RWPE1 (cell line): ENCODE measurements at regions not wholly inside any gene's neighbourhood (a gene's known extent, or its start where the extent isn't known, plus 50 kb on each side); places are given as distances from the start of the nearest gene placed in this dataset.

Experiments used
- CTCF ChIA-PET: fragments of 350-600 bp; sonication (Branson Sonifier 250); formaldehyde crosslinking; extraction: SDS; loops from one replicate; lab custom pipeline; 2021; lab: Yijun Ruan, JAX
- POLR2A ChIA-PET: fragments of 400-600 bp; formaldehyde crosslinking; extraction: SDS; loops from one replicate; lab custom pipeline; 2020; ENCODE audit warnings: antibody characterized with exemption; ENCODE audit not compliant: low non-redundant PET; lab: Yijun Ruan, JAX
- DNase-seq: peaks from one replicate; pipeline ENCODE4 v3.0.0; 2012; ENCODE audit warnings: low spot score
- H3K27ac ChIP-seq: fragments of 450-650 bp; 2 replicates; pipeline ENCODE4 v1.5.1; 2017
- TF ChIP-seq, protein P1 (sequence below): fragments of 450-650 bp; conservative IDR thresholded peaks from 2 replicates; pipeline ENCODE4 v1.5.1; 2017; ENCODE audit warnings: low read depth, mild to moderate bottlenecking

DNA sequence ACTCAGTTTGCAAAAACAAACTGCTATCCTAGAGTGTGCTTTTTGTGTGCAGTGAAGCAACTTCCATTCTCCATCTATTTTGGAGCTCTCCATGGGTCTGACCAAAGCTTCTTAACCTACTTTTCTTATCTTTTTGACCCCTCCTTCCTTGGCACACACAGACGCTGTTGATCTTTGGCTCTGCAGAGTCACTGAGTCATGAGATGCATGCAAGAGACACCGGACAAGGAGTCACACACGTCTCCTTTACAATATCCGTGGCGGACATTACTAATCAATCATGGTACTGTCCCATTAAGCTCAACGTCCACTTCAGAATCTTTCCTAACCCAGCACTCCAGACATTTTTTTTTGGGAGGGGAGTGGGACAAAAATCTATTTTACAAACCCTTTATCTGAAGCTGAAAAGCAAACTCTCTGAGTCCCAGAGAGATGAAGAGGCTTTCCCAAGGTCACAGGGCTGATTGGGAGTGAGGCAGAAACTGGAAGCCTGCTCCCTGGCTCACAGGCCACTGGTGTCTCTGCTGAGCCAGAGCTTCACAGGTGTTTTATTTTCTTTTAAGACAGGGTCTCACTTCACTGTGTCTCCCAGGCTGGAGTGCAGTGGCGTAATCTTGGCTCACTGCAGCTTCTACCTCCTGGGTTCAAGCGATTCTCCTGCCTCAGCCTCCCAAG, 165.8 kb upstream of the SYT13 start:
- ChIA-PET POLR2A (no interaction called here), CTCF (interaction anchor here (0.7 to 1.1 kb wide), 2 partner anchors 81 to 170 kb away, joined by 3 to 4 read pairs; no protein-coding TSS in a partner anchor)
- no peak for DNase-seq
- no peak overlapping the region for H3K27ac ChIP-seq
- TF ChIP-seq, protein P1, sequence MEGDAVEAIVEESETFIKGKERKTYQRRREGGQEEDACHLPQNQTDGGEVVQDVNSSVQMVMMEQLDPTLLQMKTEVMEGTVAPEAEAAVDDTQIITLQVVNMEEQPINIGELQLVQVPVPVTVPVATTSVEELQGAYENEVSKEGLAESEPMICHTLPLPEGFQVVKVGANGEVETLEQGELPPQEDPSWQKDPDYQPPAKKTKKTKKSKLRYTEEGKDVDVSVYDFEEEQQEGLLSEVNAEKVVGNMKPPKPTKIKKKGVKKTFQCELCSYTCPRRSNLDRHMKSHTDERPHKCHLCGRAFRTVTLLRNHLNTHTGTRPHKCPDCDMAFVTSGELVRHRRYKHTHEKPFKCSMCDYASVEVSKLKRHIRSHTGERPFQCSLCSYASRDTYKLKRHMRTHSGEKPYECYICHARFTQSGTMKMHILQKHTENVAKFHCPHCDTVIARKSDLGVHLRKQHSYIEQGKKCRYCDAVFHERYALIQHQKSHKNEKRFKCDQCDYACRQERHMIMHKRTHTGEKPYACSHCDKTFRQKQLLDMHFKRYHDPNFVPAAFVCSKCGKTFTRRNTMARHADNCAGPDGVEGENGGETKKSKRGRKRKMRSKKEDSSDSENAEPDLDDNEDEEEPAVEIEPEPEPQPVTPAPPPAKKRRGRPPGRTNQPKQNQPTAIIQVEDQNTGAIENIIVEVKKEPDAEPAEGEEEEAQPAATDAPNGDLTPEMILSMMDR, result no peak

DNA sequence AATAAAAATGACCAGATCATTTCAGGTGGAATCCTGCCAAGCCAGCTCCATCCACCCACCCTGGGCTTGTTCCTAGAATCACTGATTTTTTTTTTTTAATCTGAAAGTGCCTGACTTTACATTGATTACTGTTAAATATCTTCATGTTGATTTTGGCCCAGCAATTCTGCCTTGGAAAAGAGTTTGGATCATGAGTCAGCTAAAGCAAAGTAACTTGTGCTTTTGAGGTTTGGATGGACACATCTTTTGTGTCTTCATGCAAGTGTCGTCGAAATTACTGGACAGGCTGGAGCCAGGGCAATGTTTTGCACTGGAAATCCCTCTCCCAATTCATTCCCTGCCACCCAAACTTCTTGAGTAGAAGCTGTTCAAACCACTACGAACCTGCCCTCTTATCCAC, 164.0 kb upstream of the SYT13 start:
- ChIA-PET POLR2A (no interaction called here), CTCF (no interaction called here)
- TF ChIP-seq, protein P1, result no peak
- no peak for DNase-seq
- no peak overlapping the region for H3K27ac ChIP-seq

DNA sequence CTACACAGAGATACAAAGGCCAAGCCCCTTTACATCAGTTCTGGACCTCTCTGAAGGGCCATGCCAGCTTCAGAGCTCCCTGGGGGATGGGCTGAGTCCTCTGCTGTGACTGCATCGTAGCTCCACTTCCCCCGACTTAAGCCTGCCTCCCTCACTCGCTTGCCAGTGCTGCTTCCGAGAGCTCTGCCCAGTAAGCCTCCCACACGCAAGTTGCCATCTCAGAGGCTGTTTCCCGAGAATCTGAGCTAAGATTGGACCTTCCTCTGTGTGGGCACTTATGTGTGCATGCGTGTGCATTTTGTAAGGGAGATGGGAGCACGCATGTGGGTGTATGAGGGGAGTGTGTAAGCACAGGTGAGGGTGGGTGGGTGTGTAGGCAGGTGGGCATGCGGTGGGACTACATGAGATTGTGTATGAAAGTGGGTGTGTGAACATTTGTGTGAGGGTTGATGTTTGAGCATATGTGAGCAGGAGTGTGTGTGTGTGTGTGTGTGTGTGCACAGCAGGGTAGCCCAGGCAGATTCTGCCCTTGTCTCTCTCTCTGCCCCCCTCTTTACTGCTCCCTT, 163.0 kb upstream of the SYT13 start:
- DNase-seq, result no peak
- TF ChIP-seq, protein P1, result no peak
- ChIA-PET CTCF (no interaction called here), POLR2A (no interaction called here)
- no peak overlapping the region for H3K27ac ChIP-seq

DNA sequence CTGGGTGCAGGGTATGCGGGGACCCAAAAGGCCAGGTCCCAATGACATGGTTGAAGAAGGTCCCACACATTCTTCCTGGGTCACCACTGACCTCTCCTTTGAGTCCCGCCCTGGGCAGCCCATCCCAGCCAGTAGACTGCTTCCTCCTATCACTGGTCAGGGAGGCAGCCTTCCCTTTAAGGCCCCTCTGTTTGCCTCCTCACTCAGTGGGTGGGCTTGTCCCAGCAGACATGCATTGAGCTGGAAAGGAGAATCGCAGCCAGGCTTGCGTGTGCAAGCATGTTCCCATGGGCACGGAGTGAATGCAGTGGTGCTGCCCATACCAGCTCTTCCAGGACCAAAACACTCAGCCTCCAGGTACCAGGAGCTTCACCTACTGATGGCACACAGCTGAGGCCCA, 162.4 kb upstream of the SYT13 start:
- CTCF ChIA-PET, result no interaction called here
- POLR2A ChIA-PET, result no interaction called here
- H3K27ac ChIP-seq, result no peak overlapping the region
- DNase-seq, result no peak
- TF ChIP-seq, protein P1, result no peak

DNA sequence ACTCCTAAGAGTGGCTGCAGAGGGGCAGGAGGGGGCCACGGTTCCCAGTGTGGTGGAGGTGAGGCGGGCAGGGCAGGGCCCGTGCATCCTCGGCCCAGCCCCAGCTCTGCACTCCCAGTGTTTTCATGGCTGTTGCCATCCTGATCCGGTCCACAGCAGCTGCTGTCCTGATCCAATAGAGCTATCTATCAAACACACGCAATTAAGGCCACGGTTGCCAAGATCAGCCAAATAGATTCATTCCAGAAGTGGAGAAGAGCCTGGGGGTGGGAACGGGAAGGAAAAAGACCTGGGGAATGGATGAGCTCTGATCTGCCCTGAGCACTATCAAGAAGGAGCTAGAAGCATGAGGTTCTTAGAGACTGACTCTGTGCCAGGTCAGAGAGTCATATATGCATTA, 160.9 kb upstream of the SYT13 start:
- CTCF ChIA-PET, result no interaction called here

DNA sequence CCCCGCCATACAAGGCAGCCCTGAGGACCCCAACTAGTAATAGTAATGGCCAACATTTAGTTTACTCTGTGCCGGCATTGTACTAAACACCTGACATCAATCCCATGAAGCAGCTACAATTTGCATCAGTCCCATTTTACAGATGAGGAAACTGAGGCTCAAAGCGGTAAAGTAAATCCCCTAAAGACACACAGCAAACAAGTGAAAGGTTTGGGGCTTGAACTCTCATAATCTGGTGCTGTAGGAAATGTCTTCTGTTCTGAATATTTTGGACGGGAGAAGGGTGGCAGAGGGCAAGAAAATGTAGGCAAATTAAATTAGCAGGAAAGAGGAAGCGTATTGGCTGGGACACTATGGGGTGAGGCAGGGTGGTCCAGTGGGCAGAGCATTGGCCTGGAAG, 160.3 kb upstream of the SYT13 start:
- TF ChIP-seq, protein P1, result no peak
- POLR2A ChIA-PET, result no interaction called here
- CTCF ChIA-PET, result no interaction called here
- no peak overlapping the region for H3K27ac ChIP-seq
- DNase-seq, result no peak

More for the DNA sequence above, 160.9 kb upstream of the SYT13 start:
- TF ChIP-seq, protein P1, result no peak
- POLR2A ChIA-PET, result no interaction called here
- no peak overlapping the region for H3K27ac ChIP-seq
- no peak for DNase-seq
